H4 (cell line): ENCODE measurements at regions not wholly inside any gene's neighbourhood (a gene's known extent, or its start where the extent isn't known, plus 50 kb on each side); places are given as distances from the start of the nearest gene placed in this dataset.

Experiments
- DNase-seq: peaks from one replicate; pipeline ENCODE4 v3.0.0-alpha.2; 2015; ENCODE audit warnings: low spot score

GRCh38 chr2:145344076-145344724, 824.3 kb upstream of the ZEB2 start:
- no peak for DNase-seq

- DNase-seq = no peak
Observed at GRCh38 chr2:145343287-145343686, 823.4 kb upstream of the ZEB2 start.

- DNase-seq = no peak
Observed at GRCh38 chr2:145341536-145341935, 821.6 kb upstream of the ZEB2 start.

- no peak for DNase-seq
Observed at GRCh38 chr2:145339646-145340045, 819.7 kb upstream of the ZEB2 start.

- no peak for DNase-seq
Observed at GRCh38 chr2:145332210-145332898, 812.4 kb upstream of the ZEB2 start.

- no peak for DNase-seq
Observed at GRCh38 chr2:145329971-145330370, 810.1 kb upstream of the ZEB2 start.

GRCh38 chr2:145325485-145325884, 805.6 kb upstream of the ZEB2 start:
- DNase-seq = no peak

GRCh38 chr2:145324748-145325147, 804.8 kb upstream of the ZEB2 start:
- DNase-seq = no peak

- DNase-seq = peak; percentile 5
Observed at GRCh38 chr2:145323512-145323911, 803.6 kb upstream of the ZEB2 start.

- DNase-seq = no peak
Observed at GRCh38 chr2:145321344-145321743, 801.4 kb upstream of the ZEB2 start.

GRCh38 chr2:145316496-145316895, 796.6 kb upstream of the ZEB2 start:
- DNase-seq = no peak

- DNase-seq = no peak
Observed at GRCh38 chr2:145315053-145315452, 795.1 kb upstream of the ZEB2 start.

GRCh38 chr2:145314119-145314633, 794.3 kb upstream of the ZEB2 start:
- DNase-seq = no peak

GRCh38 chr2:145305889-145306288, 786.0 kb upstream of the ZEB2 start:
- no peak for DNase-seq

- no peak for DNase-seq
Observed at GRCh38 chr2:145304501-145304900, 784.6 kb upstream of the ZEB2 start.

- DNase-seq = no peak
Observed at GRCh38 chr2:145303536-145303935, 783.6 kb upstream of the ZEB2 start.

- DNase-seq = no peak
Observed at GRCh38 chr2:145302886-145303285, 783.0 kb upstream of the ZEB2 start.

GRCh38 chr2:145302451-145302850, 782.5 kb upstream of the ZEB2 start:
- no peak for DNase-seq

- no peak for DNase-seq
Observed at GRCh38 chr2:145299368-145299767, 779.4 kb upstream of the ZEB2 start.

- no peak for DNase-seq
Observed at GRCh38 chr2:145292166-145292565, 772.2 kb upstream of the ZEB2 start.

GRCh38 chr2:145290986-145291385, 771.1 kb upstream of the ZEB2 start:
- DNase-seq = no peak

GRCh38 chr2:145289946-145290345, 770.0 kb upstream of the ZEB2 start:
- DNase-seq = no peak
